ENCODE measurements at regions not wholly inside any gene's neighbourhood (a gene's known extent, or its start where the extent isn't known, plus 50 kb on each side); places are given as distances from the start of the nearest gene placed in this dataset.

DNA sequence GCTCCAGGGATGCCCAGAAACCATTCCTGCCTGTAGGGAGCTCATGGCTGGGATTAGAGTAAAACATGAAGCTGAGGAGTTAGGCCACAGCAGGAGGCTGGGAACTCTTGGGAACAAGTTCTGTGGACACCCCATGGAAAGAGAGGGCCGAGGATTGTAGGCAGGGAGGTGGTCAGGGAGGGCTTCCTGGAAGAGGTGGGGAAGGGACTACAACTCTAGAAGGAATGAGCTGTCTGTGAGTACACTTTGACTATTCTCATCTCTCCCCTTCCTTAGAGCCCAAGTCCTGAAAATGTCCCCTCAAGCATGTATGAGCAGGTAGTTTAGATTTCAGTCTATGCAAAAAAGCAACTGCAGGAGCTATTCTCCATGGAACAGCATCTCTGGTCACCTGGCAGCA lies 139.9 kb upstream of the GLI2 start:
- TF ChIP-seq POLR2A (IDR thresholded peaks at IDR 0.05) (no peak), EP300 (IDR thresholded peaks at IDR 0.05) (no peak)
- TF ChIP-seq, protein P1, sequence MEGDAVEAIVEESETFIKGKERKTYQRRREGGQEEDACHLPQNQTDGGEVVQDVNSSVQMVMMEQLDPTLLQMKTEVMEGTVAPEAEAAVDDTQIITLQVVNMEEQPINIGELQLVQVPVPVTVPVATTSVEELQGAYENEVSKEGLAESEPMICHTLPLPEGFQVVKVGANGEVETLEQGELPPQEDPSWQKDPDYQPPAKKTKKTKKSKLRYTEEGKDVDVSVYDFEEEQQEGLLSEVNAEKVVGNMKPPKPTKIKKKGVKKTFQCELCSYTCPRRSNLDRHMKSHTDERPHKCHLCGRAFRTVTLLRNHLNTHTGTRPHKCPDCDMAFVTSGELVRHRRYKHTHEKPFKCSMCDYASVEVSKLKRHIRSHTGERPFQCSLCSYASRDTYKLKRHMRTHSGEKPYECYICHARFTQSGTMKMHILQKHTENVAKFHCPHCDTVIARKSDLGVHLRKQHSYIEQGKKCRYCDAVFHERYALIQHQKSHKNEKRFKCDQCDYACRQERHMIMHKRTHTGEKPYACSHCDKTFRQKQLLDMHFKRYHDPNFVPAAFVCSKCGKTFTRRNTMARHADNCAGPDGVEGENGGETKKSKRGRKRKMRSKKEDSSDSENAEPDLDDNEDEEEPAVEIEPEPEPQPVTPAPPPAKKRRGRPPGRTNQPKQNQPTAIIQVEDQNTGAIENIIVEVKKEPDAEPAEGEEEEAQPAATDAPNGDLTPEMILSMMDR (IDR thresholded peaks at IDR 0.05), result no peak
